22Rv1 (cell line): ENCODE measurements at regions not wholly inside any gene's neighbourhood (a gene's known extent, or its start where the extent isn't known, plus 50 kb on each side); places are given as distances from the start of the nearest gene placed in this dataset.

Source experiments
- ZFX ChIP-seq: fragments of 450-650 bp; IDR thresholded peaks from 2 replicates; pipeline ENCODE4 v1.6.1; 2017; ENCODE audit warnings: antibody characterized with exemption, borderline replicate concordance
- TF ChIP-seq, protein P1 (sequence below): fragments of 450-650 bp; IDR thresholded peaks from 2 replicates; pipeline ENCODE4 v1.5.1; 2017; ENCODE audit warnings: mild to moderate bottlenecking

GRCh38 chr18:59820663-59821062, 79.1 kb upstream of the PMAIP1 start:
- TF ChIP-seq, protein P1, sequence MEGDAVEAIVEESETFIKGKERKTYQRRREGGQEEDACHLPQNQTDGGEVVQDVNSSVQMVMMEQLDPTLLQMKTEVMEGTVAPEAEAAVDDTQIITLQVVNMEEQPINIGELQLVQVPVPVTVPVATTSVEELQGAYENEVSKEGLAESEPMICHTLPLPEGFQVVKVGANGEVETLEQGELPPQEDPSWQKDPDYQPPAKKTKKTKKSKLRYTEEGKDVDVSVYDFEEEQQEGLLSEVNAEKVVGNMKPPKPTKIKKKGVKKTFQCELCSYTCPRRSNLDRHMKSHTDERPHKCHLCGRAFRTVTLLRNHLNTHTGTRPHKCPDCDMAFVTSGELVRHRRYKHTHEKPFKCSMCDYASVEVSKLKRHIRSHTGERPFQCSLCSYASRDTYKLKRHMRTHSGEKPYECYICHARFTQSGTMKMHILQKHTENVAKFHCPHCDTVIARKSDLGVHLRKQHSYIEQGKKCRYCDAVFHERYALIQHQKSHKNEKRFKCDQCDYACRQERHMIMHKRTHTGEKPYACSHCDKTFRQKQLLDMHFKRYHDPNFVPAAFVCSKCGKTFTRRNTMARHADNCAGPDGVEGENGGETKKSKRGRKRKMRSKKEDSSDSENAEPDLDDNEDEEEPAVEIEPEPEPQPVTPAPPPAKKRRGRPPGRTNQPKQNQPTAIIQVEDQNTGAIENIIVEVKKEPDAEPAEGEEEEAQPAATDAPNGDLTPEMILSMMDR, result no peak
- no peak for TF ChIP-seq ZFX
